Endothelial cell of umbilical vein (primary cell): ENCODE measurements at regions not wholly inside any gene's neighbourhood (a gene's known extent, or its start where the extent isn't known, plus 50 kb on each side); places are given as distances from the start of the nearest gene placed in this dataset.

ENCODE experiments used
- CTCF ChIP-seq, 2 donors: IDR thresholded peaks; 1 replicate in 1 of 2; 2 replicates in 1 of 2; pipeline ENCODE4 v1.5.1; 2011; ENCODE audit warnings: low read length in 2 of 2, mild to moderate bottlenecking in 2 of 2, moderate library complexity in 2 of 2, control low read depth in 1 of 2, inconsistent platforms in 1 of 2, low read depth in 1 of 2; ENCODE audit not compliant: insufficient read depth in 1 of 2; ENCODE audit errors: extremely low read depth in 1 of 2
- EZH2 ChIP-seq: IDR thresholded peaks from 2 replicates; pipeline ENCODE4 v1.6.1; 2012; ENCODE audit warnings: borderline replicate concordance, low read depth, mild to moderate bottlenecking, moderate library complexity, low read length, inconsistent platforms; ENCODE audit not compliant: severe bottlenecking
- JUN ChIP-seq: IDR thresholded peaks from 2 replicates; pipeline ENCODE4 v1.6.1; 2011; ENCODE audit warnings: borderline replicate concordance, low read depth; ENCODE audit not compliant: insufficient read length, insufficient read depth
- MYC ChIP-seq: IDR thresholded peaks from one replicate; pipeline ENCODE4 v1.6.1; 2011; ENCODE audit warnings: mild to moderate bottlenecking, low read depth, low read length
- POLR2A ChIP-seq: IDR thresholded peaks from 2 replicates; pipeline ENCODE4 v1.6.1; 2012; ENCODE audit warnings: low read depth, mild to moderate bottlenecking, control low read depth, low read length
- POLR2AphosphoS5 ChIP-seq: IDR thresholded peaks from 2 replicates; pipeline ENCODE4 v1.6.1; 2012; ENCODE audit warnings: low read depth, mild to moderate bottlenecking, control low read depth, low read length, moderate library complexity; ENCODE audit not compliant: insufficient read depth

GRCh38 chr10:81722399-81722798 lies 152.6 kb upstream of the NRG3 start:
- TF ChIP-seq CTCF (IDR thresholded peaks at IDR 0.05; ENCODE audit: extremely low read depth in 1 of 2, insufficient read depth in 1 of 2, low read depth in 1 of 2, low read length in 2 of 2), result no peak
- TF ChIP-seq EZH2, result no peak
- TF ChIP-seq POLR2AphosphoS5, result no peak
- no peak for TF ChIP-seq JUN
- no peak for TF ChIP-seq POLR2A
- TF ChIP-seq MYC, result no peak
